Cardiac fibroblast (primary cell): ENCODE measurements at regions not wholly inside any gene's neighbourhood (a gene's known extent, or its start where the extent isn't known, plus 50 kb on each side); places are given as distances from the start of the nearest gene placed in this dataset.
"Not testable (repeated sequence)": the region's sequence is repeated elsewhere in the genome, so short reads cannot be mapped to it uniquely, and the experiment has no call there.

ENCODE experiments used
- DNase-seq, 2 donors: peaks; one replicate each; pipeline versions ENCODE4 v3.0.0 to v3.0.0-alpha.2; 2010; ENCODE audit warnings: low read depth in 2 of 2
- H3K4me3 ChIP-seq, 2 donors: replicated peaks in 1 of 2; 1 replicate in 1 of 2; 2 replicates in 1 of 2; pipeline ENCODE4 v1.5.1; 2011; ENCODE audit warnings: low read depth in 2 of 2, low read length in 2 of 2, mild to moderate bottlenecking in 2 of 2, moderate library complexity in 1 of 2
- CTCF ChIP-seq: IDR thresholded peaks from one replicate; pipeline ENCODE4 v1.5.1; 2011; ENCODE audit warnings: low read depth, mild to moderate bottlenecking, low read length, inconsistent platforms

- no peak for TF ChIP-seq CTCF
- no peak for DNase-seq
- H3K4me3 ChIP-seq, result no peak overlapping the region
Observed at GRCh38 chr4:127506283-127506682, 126.5 kb upstream of the INTU start.

- no peak for TF ChIP-seq CTCF
- no peak overlapping the region for H3K4me3 ChIP-seq
- DNase-seq, result peak; percentile 21 to 27
Observed at GRCh38 chr4:127509155-127509554, 123.6 kb upstream of the INTU start.

- not testable (repeated sequence) for H3K4me3 ChIP-seq, DNase-seq
Observed at GRCh38 chr4:127512672-127513071, 120.1 kb upstream of the INTU start.

DNA sequence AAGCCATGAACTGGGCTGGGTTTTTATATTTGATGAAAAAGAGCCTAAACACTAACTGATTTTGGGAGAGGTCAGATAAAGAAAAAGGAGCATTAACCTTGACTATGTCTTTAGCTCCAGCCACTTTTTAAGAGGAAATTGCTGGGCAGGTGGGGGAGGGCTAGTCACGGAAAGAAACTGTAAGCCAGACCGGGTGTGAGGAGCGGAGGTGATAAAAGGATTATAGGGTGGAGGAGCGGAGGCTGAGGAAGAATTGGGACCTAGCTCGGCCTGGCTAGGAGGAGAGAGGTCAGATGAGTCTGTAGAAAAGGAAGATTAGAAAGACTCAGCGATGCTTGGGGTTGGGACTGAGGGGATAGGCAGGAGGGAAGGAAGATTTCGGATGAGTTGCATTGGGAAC lies 117.5 kb upstream of the INTU start:
- H3K4me3 ChIP-seq, DNase-seq: not testable (repeated sequence)

- no peak for TF ChIP-seq CTCF
- no peak for DNase-seq
- no peak overlapping the region for H3K4me3 ChIP-seq
Observed at GRCh38 chr4:127518046-127518445, 114.7 kb upstream of the INTU start.

DNA sequence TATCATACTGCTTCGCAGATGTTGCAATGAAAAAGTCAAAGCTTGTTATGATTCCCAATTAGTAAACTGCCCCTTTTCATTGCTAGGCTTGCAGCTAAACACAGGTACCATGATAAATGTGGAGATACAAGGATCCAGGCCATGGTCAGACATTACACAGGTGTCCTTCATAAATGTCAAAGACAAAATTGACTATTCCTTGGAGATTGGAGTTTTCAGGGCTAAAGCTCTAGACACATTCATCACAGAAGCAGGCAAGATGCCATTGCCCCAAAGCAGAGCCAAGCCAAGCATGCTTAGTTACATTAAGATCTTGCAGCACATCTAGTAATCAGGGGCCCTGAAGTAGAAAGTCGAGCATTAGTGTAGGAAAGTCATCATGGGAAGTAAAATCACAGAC lies 111.3 kb upstream of the INTU start:
- no peak overlapping the region for H3K4me3 ChIP-seq
- TF ChIP-seq CTCF, result no peak
- DNase-seq, result no peak

DNA sequence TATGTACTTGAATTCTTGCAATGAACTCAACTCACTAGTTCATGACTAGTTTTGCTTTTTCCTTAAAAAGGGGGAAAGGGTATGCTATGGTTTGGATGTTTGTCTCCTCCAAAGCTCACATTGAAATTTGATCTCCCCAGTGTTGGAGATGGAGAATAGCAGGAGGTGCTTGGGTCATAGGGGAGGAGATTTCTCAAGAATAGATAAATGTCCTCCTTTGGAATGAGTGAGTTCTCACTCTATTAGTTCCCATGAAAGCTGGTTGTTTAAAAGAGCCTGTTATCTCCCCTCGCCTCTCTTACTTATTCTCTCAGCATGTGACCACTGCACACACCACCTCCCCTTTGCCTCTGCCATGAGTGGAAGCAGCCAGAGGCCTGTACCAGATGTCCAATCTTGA lies 109.4 kb upstream of the INTU start:
- no peak overlapping the region for H3K4me3 ChIP-seq
- no peak for TF ChIP-seq CTCF
- DNase-seq, result no peak

DNA sequence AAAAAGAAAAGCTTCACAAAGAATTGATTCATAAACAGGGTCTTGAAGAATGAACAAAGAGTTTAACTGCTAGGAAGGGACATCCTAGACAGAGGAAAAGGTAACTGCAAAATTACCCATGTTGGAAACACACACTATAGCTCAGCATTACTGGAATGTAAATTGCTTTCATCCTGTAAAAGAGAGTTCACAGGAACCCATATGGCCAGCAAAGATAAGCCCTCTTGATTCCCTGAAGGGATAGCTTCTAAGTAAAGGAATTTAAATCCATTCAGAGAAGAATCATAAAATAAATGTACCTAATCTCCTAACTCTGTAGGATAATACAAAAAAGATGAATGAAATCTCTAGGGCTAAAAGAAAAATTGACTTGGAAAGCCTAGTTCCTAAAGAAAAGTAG lies 107.1 kb upstream of the INTU start:
- no peak for TF ChIP-seq CTCF
- no peak for DNase-seq
- no peak overlapping the region for H3K4me3 ChIP-seq
